Activated naive CD8-positive, alpha-beta T cell treated with anti-CD3 and anti-CD28 coated beads, Interleukin-2, amount 10 ng/mL, durations not matched to agents 7 days and 5 days (primary cell): ENCODE measurements at regions not wholly inside any gene's neighbourhood (a gene's known extent, or its start where the extent isn't known, plus 50 kb on each side); places are given as distances from the start of the nearest gene placed in this dataset.
"Not testable (repeated sequence)": the region's sequence is repeated elsewhere in the genome, so short reads cannot be mapped to it uniquely, and the experiment has no call there.

Source experiments
- ATAC-seq: fragments of 150-1000 bp; cut with Tn5 transposase; one replicate; pipeline ENCODE4 v1.10.0; 2021; ENCODE audit warnings: low read depth, moderate library complexity
- POLR2A ChIA-PET: fragments of 350-600 bp; sonication (Branson Sonifier 250); formaldehyde crosslinking; loops from one replicate; lab custom pipeline; 2021; ENCODE audit warnings: antibody characterized with exemption; lab: Charles Lee
- DNase-seq: peaks from one replicate; pipeline ENCODE4 v3.0.0; 2021
- H3K27ac Mint-ChIP-seq: one replicate; pipeline ENCODE4 v1.8.0; 2022; ENCODE audit warnings: mild to moderate bottlenecking, mixed read lengths
- H3K27me3 Mint-ChIP-seq: one replicate; pipeline ENCODE4 v1.8.0; 2022; ENCODE audit warnings: mild to moderate bottlenecking, moderate library complexity, mixed read lengths
- H3K36me3 Mint-ChIP-seq: one replicate; pipeline ENCODE4 v1.8.0; 2021; ENCODE audit warnings: mild to moderate bottlenecking, mixed read lengths
- H3K4me1 Mint-ChIP-seq: one replicate; pipeline ENCODE4 v1.8.0; 2021; ENCODE audit warnings: mixed read lengths
- H3K4me3 Mint-ChIP-seq: one replicate; pipeline ENCODE4 v1.8.0; 2022; ENCODE audit warnings: mild to moderate bottlenecking, moderate library complexity, mixed read lengths
- H3K9me3 Mint-ChIP-seq: one replicate; pipeline ENCODE4 v1.8.0; 2021; ENCODE audit warnings: mixed read lengths

- no peak for ATAC-seq
- POLR2A ChIA-PET, result no interaction called here
- Mint-ChIP-seq H3K27me3 (no peaks in the 10 kb centered on the region), H3K4me1 (no peaks in the 10 kb centered on the region), H3K4me3 (no peak overlapping the region), H3K27ac (no peak overlapping the region), H3K9me3 (no peaks in the 10 kb centered on the region), H3K36me3 (no peaks in the 10 kb centered on the region)
- DNase-seq, result no peak
These were observed 1652.7 kb upstream of the LRRTM3 start for GRCh38 chr10:65273115-65273514.

GRCh38 chr10:65275296-65275695 lies 1650.5 kb upstream of the LRRTM3 start:
- Mint-ChIP-seq H3K27me3 (no peaks in the 10 kb centered on the region), H3K36me3 (no peaks in the 10 kb centered on the region), H3K4me1 (no peaks in the 10 kb centered on the region), H3K4me3 (no peak overlapping the region), H3K27ac (no peak overlapping the region), H3K9me3 (no peaks in the 10 kb centered on the region)
- no peak for ATAC-seq
- no peak for DNase-seq
- POLR2A ChIA-PET, result no interaction called here

GRCh38 chr10:65284495-65285041 lies 1641.3 kb upstream of the LRRTM3 start:
- H3K27ac Mint-ChIP-seq, result no peak overlapping the region
- POLR2A ChIA-PET, result no interaction called here
- no peaks in the 10 kb centered on the region for H3K27me3 Mint-ChIP-seq
- DNase-seq (no peak), ATAC-seq (no peak)
- peaks cover 2% of the 10 kb centered on the region for H3K9me3 Mint-ChIP-seq
- no peaks in the 10 kb centered on the region for H3K4me1 Mint-ChIP-seq
- no peaks in the 10 kb centered on the region for H3K36me3 Mint-ChIP-seq
- no peak overlapping the region for H3K4me3 Mint-ChIP-seq

- H3K27me3 Mint-ChIP-seq, H3K36me3 Mint-ChIP-seq, POLR2A ChIA-PET, DNase-seq, H3K27ac Mint-ChIP-seq, H3K9me3 Mint-ChIP-seq, H3K4me1 Mint-ChIP-seq, H3K4me3 Mint-ChIP-seq, ATAC-seq: not testable (repeated sequence)
These were observed 1640.1 kb upstream of the LRRTM3 start for GRCh38 chr10:65285726-65286125.

GRCh38 chr10:65291286-65291685 lies 1634.5 kb upstream of the LRRTM3 start:
- Mint-ChIP-seq H3K4me3 (no peak overlapping the region), H3K4me1 (no peaks in the 10 kb centered on the region), H3K9me3 (peaks cover 4% of the 10 kb centered on the region), H3K27ac (no peak overlapping the region), H3K27me3 (no peaks in the 10 kb centered on the region), H3K36me3 (no peaks in the 10 kb centered on the region)
- POLR2A ChIA-PET, result no interaction called here
- DNase-seq (no peak), ATAC-seq (no peak)

- peaks cover 4% of the 10 kb centered on the region for H3K9me3 Mint-ChIP-seq
- ATAC-seq, result no peak
These were observed 1633.3 kb upstream of the LRRTM3 start for GRCh38 chr10:65292551-65292950.

GRCh38 chr10:65294329-65294728 lies 1631.5 kb upstream of the LRRTM3 start:
- no peak for ATAC-seq
- Mint-ChIP-seq H3K27me3 (no peaks in the 10 kb centered on the region), H3K4me3 (no peak overlapping the region), H3K9me3 (peaks cover 4% of the 10 kb centered on the region), H3K4me1 (no peaks in the 10 kb centered on the region), H3K27ac (no peak overlapping the region), H3K36me3 (no peaks in the 10 kb centered on the region)
- DNase-seq, result no peak
- POLR2A ChIA-PET, result no interaction called here

More at GRCh38 chr10:65292551-65292950, 1633.3 kb upstream of the LRRTM3 start:
- DNase-seq, result no peak
- Mint-ChIP-seq H3K4me1 (no peaks in the 10 kb centered on the region), H3K36me3 (no peaks in the 10 kb centered on the region), H3K27me3 (no peaks in the 10 kb centered on the region), H3K4me3 (no peak overlapping the region), H3K27ac (no peak overlapping the region)
- POLR2A ChIA-PET, result no interaction called here

- Mint-ChIP-seq H3K27me3 (no peaks in the 10 kb centered on the region), H3K27ac (no peak overlapping the region), H3K4me1 (no peaks in the 10 kb centered on the region), H3K9me3 (no peaks in the 10 kb centered on the region), H3K4me3 (no peak overlapping the region), H3K36me3 (no peaks in the 10 kb centered on the region)
- no peak for ATAC-seq
- POLR2A ChIA-PET, result no interaction called here
- no peak for DNase-seq
These were observed 1624.7 kb upstream of the LRRTM3 start for GRCh38 chr10:65301181-65301580.

GRCh38 chr10:65306201-65306600 lies 1619.6 kb upstream of the LRRTM3 start:
- no peak for ATAC-seq
- POLR2A ChIA-PET, result no interaction called here
- no peak overlapping the region for H3K27ac Mint-ChIP-seq

GRCh38 chr10:65312876-65313275 lies 1613.0 kb upstream of the LRRTM3 start:
- Mint-ChIP-seq H3K36me3 (no peaks in the 10 kb centered on the region), H3K9me3 (peaks cover 2% of the 10 kb centered on the region), H3K27ac (no peak overlapping the region), H3K27me3 (no peaks in the 10 kb centered on the region), H3K4me1 (no peaks in the 10 kb centered on the region), H3K4me3 (no peak overlapping the region)
- no peak for DNase-seq
- no peak for ATAC-seq
- POLR2A ChIA-PET, result no interaction called here

More at GRCh38 chr10:65306201-65306600, 1619.6 kb upstream of the LRRTM3 start:
- DNase-seq, result no peak
- no peak overlapping the region for H3K4me3 Mint-ChIP-seq
- H3K9me3 Mint-ChIP-seq, result no peaks in the 10 kb centered on the region
- H3K4me1 Mint-ChIP-seq, result no peaks in the 10 kb centered on the region
- no peaks in the 10 kb centered on the region for H3K27me3 Mint-ChIP-seq
- no peaks in the 10 kb centered on the region for H3K36me3 Mint-ChIP-seq

GRCh38 chr10:65313406-65313805 lies 1612.4 kb upstream of the LRRTM3 start:
- DNase-seq (no peak), ATAC-seq (no peak)
- POLR2A ChIA-PET, result no interaction called here
- Mint-ChIP-seq H3K4me3 (no peak overlapping the region), H3K27ac (no peak overlapping the region), H3K9me3 (peaks cover 2% of the 10 kb centered on the region), H3K4me1 (no peaks in the 10 kb centered on the region), H3K36me3 (no peaks in the 10 kb centered on the region), H3K27me3 (no peaks in the 10 kb centered on the region)

GRCh38 chr10:65314253-65314652 lies 1611.6 kb upstream of the LRRTM3 start:
- no peaks in the 10 kb centered on the region for H3K27me3 Mint-ChIP-seq
- H3K9me3 Mint-ChIP-seq, result peaks cover 2% of the 10 kb centered on the region
- H3K27ac Mint-ChIP-seq, result no peak overlapping the region
- no peak for DNase-seq
- H3K4me3 Mint-ChIP-seq, result no peak overlapping the region
- POLR2A ChIA-PET, result no interaction called here
- ATAC-seq, result no peak
- no peaks in the 10 kb centered on the region for H3K4me1 Mint-ChIP-seq
- H3K36me3 Mint-ChIP-seq, result no peaks in the 10 kb centered on the region

- Mint-ChIP-seq H3K36me3 (no peaks in the 10 kb centered on the region), H3K27ac (no peak overlapping the region), H3K4me1 (no peaks in the 10 kb centered on the region), H3K4me3 (no peak overlapping the region), H3K9me3 (no peaks in the 10 kb centered on the region), H3K27me3 (no peaks in the 10 kb centered on the region)
- DNase-seq, result no peak
- no peak for ATAC-seq
- POLR2A ChIA-PET, result no interaction called here
These were observed 1606.3 kb upstream of the LRRTM3 start for GRCh38 chr10:65319493-65319892.

- no peak overlapping the region for H3K27ac Mint-ChIP-seq
- ATAC-seq, result no peak
These were observed 1605.4 kb upstream of the LRRTM3 start for GRCh38 chr10:65320236-65321026.

More at GRCh38 chr10:65320236-65321026, 1605.4 kb upstream of the LRRTM3 start:
- POLR2A ChIA-PET, result no interaction called here
- Mint-ChIP-seq H3K36me3 (no peaks in the 10 kb centered on the region), H3K9me3 (no peaks in the 10 kb centered on the region), H3K4me1 (no peaks in the 10 kb centered on the region), H3K27me3 (no peaks in the 10 kb centered on the region), H3K4me3 (no peak overlapping the region)
- no peak for DNase-seq
